Chondrocyte (in vitro differentiated cells): ENCODE measurements at regions not wholly inside any gene's neighbourhood (a gene's known extent, or its start where the extent isn't known, plus 50 kb on each side); places are given as distances from the start of the nearest gene placed in this dataset.

Experiments
- DNase-seq: peaks from one replicate; pipeline ENCODE4 v3.0.0; 2021; ENCODE audit warnings: mixed read lengths, low spot score
- H3K27ac Mint-ChIP-seq: one replicate; pipeline ENCODE4 v1.8.0; 2021; ENCODE audit warnings: mild to moderate bottlenecking, moderate library complexity, mixed read lengths; ENCODE audit not compliant: unreplicated experiment
- H3K27me3 Mint-ChIP-seq: 2 replicates; pipeline ENCODE4 v1.8.0; 2021; ENCODE audit warnings: low read depth, mixed read lengths
- H3K36me3 Mint-ChIP-seq: 2 replicates; pipeline ENCODE4 v1.8.0; 2021; ENCODE audit warnings: low read depth, mixed read lengths
- H3K4me1 Mint-ChIP-seq: 2 replicates; pipeline ENCODE4 v1.8.0; 2021; ENCODE audit warnings: low read depth, mild to moderate bottlenecking, mixed read lengths
- H3K4me3 Mint-ChIP-seq: one replicate; pipeline ENCODE4 v1.8.0; 2021; ENCODE audit warnings: mild to moderate bottlenecking, moderate library complexity, mixed read lengths; ENCODE audit not compliant: unreplicated experiment
- H3K9me3 Mint-ChIP-seq: 2 replicates; pipeline ENCODE4 v1.8.0; 2021; ENCODE audit warnings: low read depth, mixed read lengths
- TF ChIP-seq, protein P1 (sequence below): fragments of 200-600 bp; sonication (generic); IDR thresholded peaks from 2 replicates; pipeline ENCODE4 v1.5.0; 2021; ENCODE audit warnings: antibody characterized with exemption, mild to moderate bottlenecking, moderate library complexity

- Mint-ChIP-seq H3K27ac (no peak overlapping the region), H3K9me3 (peaks cover 9% of the 10 kb centered on the region), H3K27me3 (peaks cover 13% of the 10 kb centered on the region), H3K36me3 (no peaks in the 10 kb centered on the region), H3K4me3 (no peak overlapping the region), H3K4me1 (no peaks in the 10 kb centered on the region)
- DNase-seq: no peak
- TF ChIP-seq, protein P1, sequence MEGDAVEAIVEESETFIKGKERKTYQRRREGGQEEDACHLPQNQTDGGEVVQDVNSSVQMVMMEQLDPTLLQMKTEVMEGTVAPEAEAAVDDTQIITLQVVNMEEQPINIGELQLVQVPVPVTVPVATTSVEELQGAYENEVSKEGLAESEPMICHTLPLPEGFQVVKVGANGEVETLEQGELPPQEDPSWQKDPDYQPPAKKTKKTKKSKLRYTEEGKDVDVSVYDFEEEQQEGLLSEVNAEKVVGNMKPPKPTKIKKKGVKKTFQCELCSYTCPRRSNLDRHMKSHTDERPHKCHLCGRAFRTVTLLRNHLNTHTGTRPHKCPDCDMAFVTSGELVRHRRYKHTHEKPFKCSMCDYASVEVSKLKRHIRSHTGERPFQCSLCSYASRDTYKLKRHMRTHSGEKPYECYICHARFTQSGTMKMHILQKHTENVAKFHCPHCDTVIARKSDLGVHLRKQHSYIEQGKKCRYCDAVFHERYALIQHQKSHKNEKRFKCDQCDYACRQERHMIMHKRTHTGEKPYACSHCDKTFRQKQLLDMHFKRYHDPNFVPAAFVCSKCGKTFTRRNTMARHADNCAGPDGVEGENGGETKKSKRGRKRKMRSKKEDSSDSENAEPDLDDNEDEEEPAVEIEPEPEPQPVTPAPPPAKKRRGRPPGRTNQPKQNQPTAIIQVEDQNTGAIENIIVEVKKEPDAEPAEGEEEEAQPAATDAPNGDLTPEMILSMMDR: no peak
Observed at GRCh38 chr5:35282810-35283209, 52.5 kb upstream of the PRLR start.

DNA sequence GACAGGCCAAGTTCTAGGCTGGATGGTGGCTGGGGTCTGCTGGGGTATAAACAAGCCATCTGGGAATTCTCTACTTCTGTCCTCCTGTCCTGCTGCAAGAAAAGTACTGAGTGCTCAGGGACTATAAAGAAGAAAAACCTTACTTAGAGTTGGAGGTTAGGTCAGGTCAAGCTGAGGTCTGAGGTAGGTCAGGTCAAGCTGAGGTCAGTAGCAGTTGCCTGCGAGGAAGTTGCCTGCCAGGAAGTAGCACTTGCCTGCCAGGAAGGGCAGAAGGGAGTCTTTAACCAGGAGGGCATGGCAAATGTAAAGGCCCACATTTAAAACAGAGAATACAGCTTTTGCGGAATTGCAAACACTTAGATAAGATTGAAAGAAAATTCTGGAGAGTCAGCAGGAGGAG, 51.3 kb upstream of the PRLR start:
- TF ChIP-seq, protein P1: no peak
- no peak overlapping the region for H3K4me3 Mint-ChIP-seq

More for the DNA sequence above, 51.3 kb upstream of the PRLR start:
- no peak for DNase-seq
- H3K9me3 Mint-ChIP-seq: peaks cover 13% of the 10 kb centered on the region
- peaks cover 12% of the 10 kb centered on the region for H3K27me3 Mint-ChIP-seq
- no peaks in the 10 kb centered on the region for H3K4me1 Mint-ChIP-seq
- no peak overlapping the region for H3K27ac Mint-ChIP-seq
- no peaks in the 10 kb centered on the region for H3K36me3 Mint-ChIP-seq
